ENCODE measurements at regions not wholly inside any gene's neighbourhood (a gene's known extent, or its start where the extent isn't known, plus 50 kb on each side); places are given as distances from the start of the nearest gene placed in this dataset.

- TF ChIP-seq CTCF (conservative IDR thresholded peaks at IDR 0.05 in 1 of 2, IDR thresholded peaks at IDR 0.05 in 1 of 2; ENCODE audit: low read depth in 1 of 2, low read length in 2 of 2) (no peak), EZH2 (IDR thresholded peaks at IDR 0.05; ENCODE audit: low read length, missing control alignments) (no peak)
These were observed 495.8 kb upstream of the KLF12 start for GRCh38 chr13:74629985-74630384.

Measured in fibroblast of lung (primary cell).